Endothelial cell of umbilical vein (primary cell): ENCODE measurements at regions not wholly inside any gene's neighbourhood (a gene's known extent, or its start where the extent isn't known, plus 50 kb on each side); places are given as distances from the start of the nearest gene placed in this dataset.

ENCODE experiments used
- BruUV-seq: library from RNA; stranded (reverse); fragments of 400-500 nt; replicated peaks from 2 replicates; lab custom pipeline; 2021; lab: Mats Ljungman, UMichigan
- CTCF ChIA-PET: fragments of 300-600, 350-600 bp; sonication (Branson Sonifier 250); formaldehyde crosslinking; loops from one replicate; lab custom pipeline; 2021; ENCODE audit warnings: antibody characterized with exemption, inconsistent platforms; lab: Charles Lee
- POLR2A ChIA-PET: fragments of 300-600, 350-600 bp; sonication (Branson Sonifier 250); formaldehyde crosslinking; loops from one replicate; lab custom pipeline; 2021; ENCODE audit warnings: antibody characterized with exemption, inconsistent platforms; lab: Charles Lee
- DNase-seq: peaks from one replicate; pipeline ENCODE4 v3.0.0-alpha.2; 2011; ENCODE audit warnings: low read depth, low spot score
- FAIRE-seq: peaks from 2 replicates; lab custom pipeline; 2011; peaks lifted over from hg19 to GRCh38; lab: Jason Lieb, UNC
- H2AFZ ChIP-seq: 2 replicates; pipeline ENCODE4 v1.6.0; 2012; ENCODE audit warnings: low read depth, low read length, control low read depth, inconsistent platforms
- H3K27ac ChIP-seq: 2 replicates; pipeline ENCODE4 v1.5.1; 2011; ENCODE audit warnings: low read depth, mild to moderate bottlenecking, control low read depth, low read length, moderate library complexity; ENCODE audit not compliant: insufficient read depth
- H3K27me3 ChIP-seq, 2 experiments: 2 replicates each; pipeline versions ENCODE4 v1.6.0 to v1.6.1; 2011; ENCODE audit warnings: low read length in 2 of 2, mixed read lengths in 1 of 2; ENCODE audit not compliant: control insufficient read depth in 2 of 2, insufficient read depth in 2 of 2
- H3K36me3 ChIP-seq, 2 experiments: 2 replicates in 1 of 2; 3 replicates in 1 of 2; pipeline ENCODE4 v1.5.1; 2011; ENCODE audit warnings: low read length in 2 of 2, mild to moderate bottlenecking in 1 of 2, moderate library complexity in 1 of 2; ENCODE audit not compliant: control insufficient read depth in 2 of 2, insufficient read depth in 2 of 2; ENCODE audit errors: extremely low read depth in 1 of 2
- H3K4me1 ChIP-seq: 3 replicates; pipeline ENCODE4 v1.5.1; 2011; ENCODE audit warnings: mild to moderate bottlenecking, low read length; ENCODE audit not compliant: control insufficient read depth, insufficient read depth; ENCODE audit errors: extremely low read depth
- H3K4me2 ChIP-seq: 2 replicates; pipeline ENCODE4 v1.6.1; 2011; ENCODE audit warnings: low read length, control low read depth, mixed read lengths; ENCODE audit not compliant: insufficient read depth
- H3K4me3 ChIP-seq, 3 experiments: fragments of 200-600 bp in 1 of 3; sonication (generic), shearing (Covaris generic) in 1 of 3; replicated peaks in 1 of 3; 2 replicates each; pipeline ENCODE4 v1.5.1; 2011 to 2016; ENCODE audit warnings: control low read depth in 3 of 3, low read length in 3 of 3, mild to moderate bottlenecking in 2 of 3, inconsistent platforms in 1 of 3, low read depth in 1 of 3, moderate library complexity in 1 of 3; ENCODE audit not compliant: insufficient read depth in 1 of 3
- H3K79me2 ChIP-seq: 2 replicates; pipeline ENCODE4 v1.6.0; 2012; ENCODE audit warnings: low read length, inconsistent platforms; ENCODE audit not compliant: control insufficient read depth, insufficient read depth
- H3K9ac ChIP-seq: replicated peaks from 2 replicates; pipeline ENCODE3; 2011; ENCODE audit warnings: low read length, control low read depth; ENCODE audit not compliant: insufficient read depth; ENCODE audit errors: extremely low read depth
- H3K9me1 ChIP-seq: replicated peaks from 3 replicates; pipeline ENCODE4 v1.6.0; 2011; ENCODE audit warnings: mild to moderate bottlenecking, low read length; ENCODE audit not compliant: control insufficient read depth, insufficient read depth; ENCODE audit errors: extremely low read depth
- H3K9me3 ChIP-seq: replicated peaks from 2 replicates; pipeline ENCODE4 v1.5.1; 2012; ENCODE audit warnings: low read length, inconsistent platforms; ENCODE audit not compliant: control insufficient read depth, insufficient read depth
- H4K20me1 ChIP-seq: replicated peaks from 2 replicates; pipeline ENCODE3; 2011; ENCODE audit warnings: mild to moderate bottlenecking, low read length; ENCODE audit not compliant: control insufficient read depth, insufficient read depth; ENCODE audit errors: extremely low read depth
- EZH2 ChIP-seq: IDR thresholded peaks from 2 replicates; pipeline ENCODE4 v1.6.1; 2012; ENCODE audit warnings: borderline replicate concordance, low read depth, mild to moderate bottlenecking, moderate library complexity, low read length, inconsistent platforms; ENCODE audit not compliant: severe bottlenecking
- FOS ChIP-seq: IDR thresholded peaks from 2 replicates; pipeline ENCODE4 v1.6.1; 2011; ENCODE audit warnings: mild to moderate bottlenecking, low read length, moderate library complexity, borderline replicate concordance; ENCODE audit not compliant: insufficient read depth
- GATA2 ChIP-seq: IDR thresholded peaks from 2 replicates; pipeline ENCODE4 v1.7.0; 2011; ENCODE audit warnings: low read depth, mild to moderate bottlenecking, moderate library complexity, mixed read lengths, low read length; ENCODE audit not compliant: insufficient read length, insufficient read depth
- JUN ChIP-seq: IDR thresholded peaks from 2 replicates; pipeline ENCODE4 v1.6.1; 2011; ENCODE audit warnings: borderline replicate concordance, low read depth; ENCODE audit not compliant: insufficient read length, insufficient read depth
- MYC ChIP-seq: IDR thresholded peaks from one replicate; pipeline ENCODE4 v1.6.1; 2011; ENCODE audit warnings: mild to moderate bottlenecking, low read depth, low read length
- POLR2A ChIP-seq: IDR thresholded peaks from 2 replicates; pipeline ENCODE4 v1.6.1; 2012; ENCODE audit warnings: low read depth, mild to moderate bottlenecking, control low read depth, low read length
- POLR2AphosphoS5 ChIP-seq: IDR thresholded peaks from 2 replicates; pipeline ENCODE4 v1.6.1; 2012; ENCODE audit warnings: low read depth, mild to moderate bottlenecking, control low read depth, low read length, moderate library complexity; ENCODE audit not compliant: insufficient read depth
- dilution Hi-C: fragments of 300-500 bp; cut with MboI; formaldehyde crosslinking; loops from one replicate; pipeline ENCODE4 v1.15.0; 2019; ENCODE audit warnings: low sequenced_read_pairs; ENCODE audit not compliant: extremely low pct_ligation_motif_present
- intact Hi-C: fragments of 100-400 bp; cut with micrococcal nuclease; formaldehyde crosslinking; loops from one replicate; pipeline ENCODE4 v1.10.0; 2022
- TF ChIP-seq, protein P1 (sequence below), 2 donors: IDR thresholded peaks; 1 replicate in 1 of 2; 2 replicates in 1 of 2; pipeline ENCODE4 v1.5.1; 2011; ENCODE audit warnings: low read length in 2 of 2, mild to moderate bottlenecking in 2 of 2, moderate library complexity in 2 of 2, control low read depth in 1 of 2, inconsistent platforms in 1 of 2, low read depth in 1 of 2; ENCODE audit not compliant: insufficient read depth in 1 of 2; ENCODE audit errors: extremely low read depth in 1 of 2
- TF ChIP-seq, protein P2 (sequence below): IDR thresholded peaks from 2 replicates; pipeline ENCODE4 v1.6.1; 2011; ENCODE audit not compliant: insufficient read depth, insufficient read length

DNA sequence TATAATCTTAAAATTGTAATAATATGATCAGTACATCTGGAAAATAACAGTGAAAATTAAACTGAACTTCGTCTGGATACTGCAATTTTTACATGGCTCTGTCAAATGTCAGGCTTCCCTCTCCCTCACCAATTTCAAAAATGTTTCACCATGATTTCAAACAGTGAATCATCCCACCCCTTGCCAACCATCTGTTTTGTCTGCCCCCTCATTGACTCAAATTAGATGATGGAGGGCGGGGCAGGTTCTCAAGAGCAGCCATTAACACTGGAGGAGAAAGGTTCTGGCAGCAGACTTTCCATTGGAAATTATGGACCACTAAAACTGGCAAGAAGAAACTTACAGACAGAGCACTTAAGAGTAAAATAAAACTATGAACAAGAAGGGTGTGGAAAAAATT is 1195.7 kb upstream of the ZEB2 start:
- no peaks in the 10 kb centered on the region for H3K9me3 ChIP-seq
- no peaks in the 10 kb centered on the region for H3K79me2 ChIP-seq
- FAIRE-seq (no peak), DNase-seq (no peak)
- no peak overlapping the region for H2AFZ ChIP-seq
- H3K27me3 ChIP-seq, result no peaks in the 10 kb centered on the region
- no peaks in the 10 kb centered on the region for H3K36me3 ChIP-seq
- no peak overlapping the region for H3K27ac ChIP-seq
- TF ChIP-seq, protein P1, sequence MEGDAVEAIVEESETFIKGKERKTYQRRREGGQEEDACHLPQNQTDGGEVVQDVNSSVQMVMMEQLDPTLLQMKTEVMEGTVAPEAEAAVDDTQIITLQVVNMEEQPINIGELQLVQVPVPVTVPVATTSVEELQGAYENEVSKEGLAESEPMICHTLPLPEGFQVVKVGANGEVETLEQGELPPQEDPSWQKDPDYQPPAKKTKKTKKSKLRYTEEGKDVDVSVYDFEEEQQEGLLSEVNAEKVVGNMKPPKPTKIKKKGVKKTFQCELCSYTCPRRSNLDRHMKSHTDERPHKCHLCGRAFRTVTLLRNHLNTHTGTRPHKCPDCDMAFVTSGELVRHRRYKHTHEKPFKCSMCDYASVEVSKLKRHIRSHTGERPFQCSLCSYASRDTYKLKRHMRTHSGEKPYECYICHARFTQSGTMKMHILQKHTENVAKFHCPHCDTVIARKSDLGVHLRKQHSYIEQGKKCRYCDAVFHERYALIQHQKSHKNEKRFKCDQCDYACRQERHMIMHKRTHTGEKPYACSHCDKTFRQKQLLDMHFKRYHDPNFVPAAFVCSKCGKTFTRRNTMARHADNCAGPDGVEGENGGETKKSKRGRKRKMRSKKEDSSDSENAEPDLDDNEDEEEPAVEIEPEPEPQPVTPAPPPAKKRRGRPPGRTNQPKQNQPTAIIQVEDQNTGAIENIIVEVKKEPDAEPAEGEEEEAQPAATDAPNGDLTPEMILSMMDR (IDR thresholded peaks at IDR 0.05; ENCODE audit: extremely low read depth in 1 of 2, insufficient read depth in 1 of 2, low read depth in 1 of 2, low read length in 2 of 2), result no peak
- TF ChIP-seq EZH2 (no peak), MYC (no peak), POLR2AphosphoS5 (no peak), JUN (no peak), POLR2A (no peak), FOS (no peak), GATA2 (no peak)
- TF ChIP-seq, protein P2, sequence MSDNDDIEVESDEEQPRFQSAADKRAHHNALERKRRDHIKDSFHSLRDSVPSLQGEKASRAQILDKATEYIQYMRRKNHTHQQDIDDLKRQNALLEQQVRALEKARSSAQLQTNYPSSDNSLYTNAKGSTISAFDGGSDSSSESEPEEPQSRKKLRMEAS, result no peak
- dilution Hi-C loops (no loop called here), intact Hi-C loops (no loop called here)
- ChIA-PET POLR2A (no interaction called here), CTCF (no interaction called here)
- H3K9me1 ChIP-seq, result no peaks in the 10 kb centered on the region
- no peak overlapping the region for H3K9ac ChIP-seq
- no peak overlapping the region for H3K4me3 ChIP-seq
- H4K20me1 ChIP-seq, result no peaks in the 10 kb centered on the region
- BruUV-seq, result no TSS peak
- no peak overlapping the region for H3K4me2 ChIP-seq
- H3K4me1 ChIP-seq, result no peaks in the 10 kb centered on the region
